ENCODE measurements at regions not wholly inside any gene's neighbourhood (a gene's known extent, or its start where the extent isn't known, plus 50 kb on each side); places are given as distances from the start of the nearest gene placed in this dataset.
"Not testable (repeated sequence)": the region's sequence is repeated elsewhere in the genome, so short reads cannot be mapped to it uniquely, and the experiment has no call there.

GRCh38 chr2:11899264-11899818 lies 152.9 kb downstream of the LPIN1 start:
- DNase-seq (ENCODE audit: low read depth, low spot score): no peak
- ATAC-seq: no peak
- Histone ChIP-seq H2AFZ (ENCODE audit: low read depth, low read length, poor library complexity, severe bottlenecking) (no peak overlapping the region), H3K9ac (ENCODE audit: low read length) (no peak overlapping the region), H3K4me2 (ENCODE audit: low read length) (no peak overlapping the region), H3K36me3 (ENCODE audit: control insufficient read depth in 1 of 2, insufficient read depth in 2 of 2, low read length in 2 of 2) (no peaks in the 10 kb centered on the region), H3K79me2 (ENCODE audit: insufficient read depth, low read length) (no peaks in the 10 kb centered on the region), H3K4me3 (replicated peaks in 1 of 2; ENCODE audit: low read depth in 1 of 2, low read length in 2 of 2) (no peak overlapping the region), H3K9me3 (ENCODE audit: control insufficient read depth in 1 of 2, insufficient read depth in 1 of 2, low read depth in 1 of 2, low read length in 2 of 2) (no peaks in the 10 kb centered on the region), H3K4me1 (ENCODE audit: control insufficient read depth in 1 of 2, insufficient read depth in 2 of 2, low read length in 2 of 2) (no peaks in the 10 kb centered on the region), H3K27ac (ENCODE audit: low read depth, low read length) (no peak overlapping the region), H3K27me3 (ENCODE audit: insufficient read depth, low read length) (no peaks in the 10 kb centered on the region), H3K9me2 (ENCODE audit: insufficient read depth) (no peaks in the 10 kb centered on the region), H4K20me1 (ENCODE audit: insufficient read depth) (no peaks in the 10 kb centered on the region)
- no TSS peak for BruUV-seq (replicated peaks)
- intact Hi-C loops (cut with micrococcal nuclease): no loop called here
- ChIA-PET CTCF (no interaction called here), RAD21 (ENCODE audit: low non-redundant PET in 1 of 2, low total read pairs in 2 of 2, uncharacterized antibody in 2 of 2, unreplicated experiment in 2 of 2) (no interaction called here), POLR2A (no interaction called here)
- TF ChIP-seq ATF3 (IDR thresholded peaks at IDR 0.05) (no peak), ELF1 (IDR thresholded peaks at IDR 0.05; ENCODE audit: borderline replicate concordance, low read depth) (no peak), EZH2phosphoT487 (IDR thresholded peaks at IDR 0.05; ENCODE audit: borderline replicate concordance) (no peak), ZFX (IDR thresholded peaks at IDR 0.05) (no peak), MAX (IDR thresholded peaks at IDR 0.05) (no peak)

GRCh38 chr2:11900891-11901290 lies 154.5 kb downstream of the LPIN1 start:
- RAD21 ChIA-PET (ENCODE audit: low non-redundant PET in 1 of 2, low total read pairs in 2 of 2, uncharacterized antibody in 2 of 2, unreplicated experiment in 2 of 2); BruUV-seq (replicated peaks): not testable (repeated sequence)

More at GRCh38 chr2:11900891-11901290, 154.5 kb downstream of the LPIN1 start:
- H4K20me1 ChIP-seq (ENCODE audit: insufficient read depth); H3K36me3 ChIP-seq (ENCODE audit: control insufficient read depth in 1 of 2, insufficient read depth in 2 of 2, low read length in 2 of 2); H3K27ac ChIP-seq (ENCODE audit: low read depth, low read length); H2AFZ ChIP-seq (ENCODE audit: low read depth, low read length, poor library complexity, severe bottlenecking); H3K9me3 ChIP-seq (ENCODE audit: control insufficient read depth in 1 of 2, insufficient read depth in 1 of 2, low read depth in 1 of 2, low read length in 2 of 2); H3K9me2 ChIP-seq (ENCODE audit: insufficient read depth); DNase-seq (ENCODE audit: low read depth, low spot score); CTCF ChIA-PET; H3K4me3 ChIP-seq (replicated peaks in 1 of 2; ENCODE audit: low read depth in 1 of 2, low read length in 2 of 2); ATAC-seq; intact Hi-C loops (cut with micrococcal nuclease); POLR2A ChIA-PET; H3K27me3 ChIP-seq (ENCODE audit: insufficient read depth, low read length); H3K4me2 ChIP-seq (ENCODE audit: low read length); H3K9ac ChIP-seq (ENCODE audit: low read length); H3K79me2 ChIP-seq (ENCODE audit: insufficient read depth, low read length); H3K4me1 ChIP-seq (ENCODE audit: control insufficient read depth in 1 of 2, insufficient read depth in 2 of 2, low read length in 2 of 2): not testable (repeated sequence)
